HL-60 (cell line): ENCODE measurements at regions not wholly inside any gene's neighbourhood (a gene's known extent, or its start where the extent isn't known, plus 50 kb on each side); places are given as distances from the start of the nearest gene placed in this dataset.

Experiments
- DNase-seq, 2 experiments: peaks; one replicate each; pipeline ENCODE4 v3.0.0-alpha.2; 2010 to 2020; ENCODE audit warnings: low read depth in 1 of 2, low spot score in 1 of 2
- H3K27ac ChIP-seq: fragments of 250-450 bp; sonication (Bioruptor Pico); replicated peaks from 2 replicates; pipeline ENCODE4 v1.5.1; 2020; ENCODE audit warnings: mild to moderate bottlenecking, moderate library complexity
- H3K27me3 ChIP-seq: fragments of 250-450 bp; sonication (Bioruptor Pico); 2 replicates; pipeline ENCODE4 v1.5.1; 2021; ENCODE audit warnings: mild to moderate bottlenecking, moderate library complexity; ENCODE audit not compliant: insufficient read depth, poor library complexity, severe bottlenecking
- H3K4me3 ChIP-seq: replicated peaks from 2 replicates; pipeline ENCODE4 v1.5.1; 2011; ENCODE audit warnings: mild to moderate bottlenecking, control low read depth, low read length; ENCODE audit not compliant: insufficient read depth
- CTCF ChIP-seq: IDR thresholded peaks from one replicate; pipeline ENCODE4 v1.5.1; 2011; ENCODE audit warnings: low read length, control low read depth, inconsistent platforms; ENCODE audit not compliant: insufficient read depth
- GABPA ChIP-seq: IDR thresholded peaks from 2 replicates; pipeline ENCODE4 v1.6.1; 2012; ENCODE audit warnings: low read depth
- POLR2AphosphoS5 ChIP-seq: IDR thresholded peaks from 2 replicates; pipeline ENCODE4 v1.6.1; 2012; ENCODE audit warnings: low read depth
- SPI1 ChIP-seq: IDR thresholded peaks from 2 replicates; pipeline ENCODE4 v1.6.1; 2012; ENCODE audit warnings: low read depth, mild to moderate bottlenecking, borderline replicate concordance
- TF ChIP-seq, protein P1 (sequence below): IDR thresholded peaks from 2 replicates; pipeline ENCODE4 v1.6.1; 2012; ENCODE audit warnings: low read depth; ENCODE audit not compliant: insufficient replicate concordance

DNA sequence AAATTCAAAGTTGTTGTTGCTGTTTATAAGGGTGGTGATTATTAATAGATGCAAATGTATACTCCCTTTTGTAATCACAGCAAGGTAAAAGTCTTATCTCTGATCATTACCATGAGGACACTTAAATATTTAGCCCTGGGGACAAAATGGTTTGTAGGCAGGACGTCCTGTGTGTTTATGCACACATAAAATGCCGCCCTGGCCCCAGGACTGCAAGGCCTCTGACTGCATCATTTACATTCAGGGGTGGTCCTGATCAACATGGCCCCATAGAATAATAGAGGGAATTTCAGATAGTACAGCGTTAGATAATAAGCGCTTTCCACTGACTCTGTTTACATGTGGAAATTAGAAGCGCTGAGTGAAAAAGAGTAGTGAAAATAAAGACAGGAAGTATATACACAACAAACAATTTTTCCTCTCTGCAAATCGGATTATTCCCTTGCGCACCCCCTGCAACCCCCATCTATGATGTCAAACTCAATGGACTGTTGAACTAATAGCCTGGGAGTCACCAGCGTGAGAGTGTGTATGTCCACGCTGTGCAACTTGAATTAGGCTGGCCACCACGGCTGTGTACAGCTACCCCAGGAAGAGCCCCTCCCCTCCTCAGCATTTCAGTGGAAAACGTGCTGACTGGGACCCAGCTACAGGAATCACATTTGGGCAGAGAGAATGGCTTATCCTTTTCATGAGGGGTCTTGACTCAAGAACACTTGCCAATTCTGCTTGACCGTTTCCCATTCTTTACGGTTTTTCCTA, 291.5 kb downstream of the SOX11 start:
- no peak for DNase-seq
- peaks cover 6% of the 10 kb centered on the region for H3K27me3 ChIP-seq

GRCh38 chr2:5984273-5984655, 292.1 kb downstream of the SOX11 start:
- no peak for DNase-seq
- TF ChIP-seq GABPA (no peak), POLR2AphosphoS5 (no peak), CTCF (no peak), SPI1 (no peak)
- TF ChIP-seq, protein P1, sequence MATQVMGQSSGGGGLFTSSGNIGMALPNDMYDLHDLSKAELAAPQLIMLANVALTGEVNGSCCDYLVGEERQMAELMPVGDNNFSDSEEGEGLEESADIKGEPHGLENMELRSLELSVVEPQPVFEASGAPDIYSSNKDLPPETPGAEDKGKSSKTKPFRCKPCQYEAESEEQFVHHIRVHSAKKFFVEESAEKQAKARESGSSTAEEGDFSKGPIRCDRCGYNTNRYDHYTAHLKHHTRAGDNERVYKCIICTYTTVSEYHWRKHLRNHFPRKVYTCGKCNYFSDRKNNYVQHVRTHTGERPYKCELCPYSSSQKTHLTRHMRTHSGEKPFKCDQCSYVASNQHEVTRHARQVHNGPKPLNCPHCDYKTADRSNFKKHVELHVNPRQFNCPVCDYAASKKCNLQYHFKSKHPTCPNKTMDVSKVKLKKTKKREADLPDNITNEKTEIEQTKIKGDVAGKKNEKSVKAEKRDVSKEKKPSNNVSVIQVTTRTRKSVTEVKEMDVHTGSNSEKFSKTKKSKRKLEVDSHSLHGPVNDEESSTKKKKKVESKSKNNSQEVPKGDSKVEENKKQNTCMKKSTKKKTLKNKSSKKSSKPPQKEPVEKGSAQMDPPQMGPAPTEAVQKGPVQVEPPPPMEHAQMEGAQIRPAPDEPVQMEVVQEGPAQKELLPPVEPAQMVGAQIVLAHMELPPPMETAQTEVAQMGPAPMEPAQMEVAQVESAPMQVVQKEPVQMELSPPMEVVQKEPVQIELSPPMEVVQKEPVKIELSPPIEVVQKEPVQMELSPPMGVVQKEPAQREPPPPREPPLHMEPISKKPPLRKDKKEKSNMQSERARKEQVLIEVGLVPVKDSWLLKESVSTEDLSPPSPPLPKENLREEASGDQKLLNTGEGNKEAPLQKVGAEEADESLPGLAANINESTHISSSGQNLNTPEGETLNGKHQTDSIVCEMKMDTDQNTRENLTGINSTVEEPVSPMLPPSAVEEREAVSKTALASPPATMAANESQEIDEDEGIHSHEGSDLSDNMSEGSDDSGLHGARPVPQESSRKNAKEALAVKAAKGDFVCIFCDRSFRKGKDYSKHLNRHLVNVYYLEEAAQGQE = no peak
- no peak overlapping the region for H3K4me3 ChIP-seq
- no peak overlapping the region for H3K27ac ChIP-seq
- H3K27me3 ChIP-seq = peaks cover 6% of the 10 kb centered on the region

More for the DNA sequence above, 291.5 kb downstream of the SOX11 start:
- Histone ChIP-seq H3K27ac (no peak overlapping the region), H3K4me3 (no peak overlapping the region)
- TF ChIP-seq, protein P1 = no peak

DNA sequence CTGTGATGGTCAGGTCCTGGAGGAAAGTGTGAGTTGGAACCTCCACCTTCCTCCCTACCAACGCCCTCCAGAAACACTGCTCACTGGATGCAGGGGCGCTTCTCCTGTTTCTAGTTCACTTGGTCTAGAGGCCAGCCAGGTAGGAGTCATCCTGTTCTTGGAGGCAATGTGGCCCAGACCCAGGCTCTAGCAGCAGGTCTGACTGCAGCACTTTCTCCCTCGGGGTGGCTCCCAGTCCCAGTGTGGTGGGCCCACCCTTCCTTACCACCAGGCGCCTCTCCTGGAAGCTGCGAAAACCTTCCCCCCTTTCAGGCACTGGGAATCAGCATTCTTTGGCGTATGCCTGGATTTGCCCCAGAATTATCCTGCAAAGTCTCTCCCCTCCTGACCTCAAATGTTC, 292.8 kb downstream of the SOX11 start:
- H3K4me3 ChIP-seq = no peak overlapping the region
- peaks cover 6% of the 10 kb centered on the region for H3K27me3 ChIP-seq
- TF ChIP-seq SPI1 = no peak
- no peak for TF ChIP-seq CTCF
- no peak for TF ChIP-seq POLR2AphosphoS5
- TF ChIP-seq GABPA = no peak
- TF ChIP-seq, protein P1 = no peak
- H3K27ac ChIP-seq = no peak overlapping the region
- DNase-seq = no peak
